ENCODE measurements at regions not wholly inside any gene's neighbourhood (a gene's known extent, or its start where the extent isn't known, plus 50 kb on each side); places are given as distances from the start of the nearest gene placed in this dataset.

- H3K79me2 ChIP-seq: no peaks in the 10 kb centered on the region
- TF ChIP-seq EZH2phosphoT487 (IDR thresholded peaks at IDR 0.05; ENCODE audit: low read depth, severe bottlenecking, unreplicated experiment) (no peak), EZH2 (IDR thresholded peaks at IDR 0.05; ENCODE audit: borderline replicate concordance) (no peak), CTCF (IDR thresholded peaks at IDR 0.05; ENCODE audit: poor library complexity) (no peak)
- H3K4me2 ChIP-seq: no peak overlapping the region
- no peaks in the 10 kb centered on the region for H3K36me3 ChIP-seq (replicated peaks; ENCODE audit: insufficient read depth, low read depth)
- H3K4me1 ChIP-seq (ENCODE audit: insufficient read depth): peaks cover 33% of the 10 kb centered on the region
- H4K20me1 ChIP-seq (ENCODE audit: insufficient read depth, poor library complexity, severe bottlenecking): no peaks in the 10 kb centered on the region
- no peaks in the 10 kb centered on the region for H3K9me3 ChIP-seq (ENCODE audit: low read depth)
- DNase-seq (ENCODE audit: low spot score): no peak
- no peak overlapping the region for H3K4me3 ChIP-seq
- H3K27me3 ChIP-seq: no peaks in the 10 kb centered on the region
- no peak overlapping the region for H2AFZ ChIP-seq
- WGBS (ENCODE audit: low lambda C conversion rate, missing lambda C conversion rate): over 99% methylated on average over 22 of the region's 34 CpGs
- no peaks in the 10 kb centered on the region for H3K9me2 ChIP-seq (replicated peaks; ENCODE audit: insufficient read depth)
- no peak overlapping the region for H3K27ac ChIP-seq
Observed at GRCh38 chr9:95729046-95729445, 146.4 kb upstream of the ERCC6L2 start.

- 89% methylated on average over 7 of the region's 7 CpGs for WGBS (ENCODE audit: low lambda C conversion rate, missing lambda C conversion rate)
- H3K36me3 ChIP-seq (replicated peaks; ENCODE audit: insufficient read depth, low read depth): no peaks in the 10 kb centered on the region
- no peak overlapping the region for H3K4me2 ChIP-seq
- H3K9me2 ChIP-seq (replicated peaks; ENCODE audit: insufficient read depth): no peaks in the 10 kb centered on the region
- H3K27ac ChIP-seq: no peak overlapping the region
- no peak overlapping the region for H2AFZ ChIP-seq
- no peak overlapping the region for H3K4me3 ChIP-seq
- no peaks in the 10 kb centered on the region for H3K9me3 ChIP-seq (ENCODE audit: low read depth)
- H3K4me1 ChIP-seq (ENCODE audit: insufficient read depth): peaks cover 32% of the 10 kb centered on the region
- H3K79me2 ChIP-seq: no peaks in the 10 kb centered on the region
- no peaks in the 10 kb centered on the region for H3K27me3 ChIP-seq
- no peaks in the 10 kb centered on the region for H4K20me1 ChIP-seq (ENCODE audit: insufficient read depth, poor library complexity, severe bottlenecking)
- TF ChIP-seq CTCF (IDR thresholded peaks at IDR 0.05; ENCODE audit: poor library complexity) (no peak), EZH2 (IDR thresholded peaks at IDR 0.05; ENCODE audit: borderline replicate concordance) (no peak)
- no peak for DNase-seq (ENCODE audit: low spot score)
Observed at GRCh38 chr9:95727947-95728520, 147.5 kb upstream of the ERCC6L2 start.

GRCh38 chr9:95726756-95727155 lies 148.7 kb upstream of the ERCC6L2 start:
- no peaks in the 10 kb centered on the region for H3K79me2 ChIP-seq
- H3K36me3 ChIP-seq (replicated peaks; ENCODE audit: insufficient read depth, low read depth): no peaks in the 10 kb centered on the region
- H3K9me3 ChIP-seq (ENCODE audit: low read depth): no peaks in the 10 kb centered on the region
- no peak overlapping the region for H2AFZ ChIP-seq
- DNase-seq (ENCODE audit: low spot score): peak; percentile 63
- H3K27me3 ChIP-seq: no peaks in the 10 kb centered on the region
- no peaks in the 10 kb centered on the region for H4K20me1 ChIP-seq (ENCODE audit: insufficient read depth, poor library complexity, severe bottlenecking)
- H3K9me2 ChIP-seq (replicated peaks; ENCODE audit: insufficient read depth): no peaks in the 10 kb centered on the region
- no peak overlapping the region for H3K27ac ChIP-seq
- WGBS (ENCODE audit: low lambda C conversion rate, missing lambda C conversion rate): 84% methylated on average over 2 of the region's 2 CpGs
- H3K4me1 ChIP-seq (ENCODE audit: insufficient read depth): peaks cover 28% of the 10 kb centered on the region
- TF ChIP-seq CTCF (IDR thresholded peaks at IDR 0.05; ENCODE audit: poor library complexity) (peak; percentile 61), EZH2phosphoT487 (IDR thresholded peaks at IDR 0.05; ENCODE audit: low read depth, severe bottlenecking, unreplicated experiment) (no peak)
- H3K4me2 ChIP-seq: no peak overlapping the region
- H3K4me3 ChIP-seq: no peak overlapping the region

GRCh38 chr9:95725045-95725444 lies 150.4 kb upstream of the ERCC6L2 start:
- Histone ChIP-seq H3K27ac (peak overlapping the region; percentile 60), H3K9me3 (ENCODE audit: low read depth) (no peaks in the 10 kb centered on the region), H3K4me1 (ENCODE audit: insufficient read depth) (peaks cover 31% of the 10 kb centered on the region), H3K4me2 (peak overlapping the region; percentile 45), H3K9me2 (replicated peaks; ENCODE audit: insufficient read depth) (no peaks in the 10 kb centered on the region), H3K4me3 (no peak overlapping the region), H2AFZ (no peak overlapping the region), H3K79me2 (no peaks in the 10 kb centered on the region), H4K20me1 (ENCODE audit: insufficient read depth, poor library complexity, severe bottlenecking) (no peaks in the 10 kb centered on the region), H3K36me3 (replicated peaks; ENCODE audit: insufficient read depth, low read depth) (no peaks in the 10 kb centered on the region), H3K27me3 (no peaks in the 10 kb centered on the region)
- peak; percentile 25 for DNase-seq (ENCODE audit: low spot score)
- TF ChIP-seq CTCF (IDR thresholded peaks at IDR 0.05; ENCODE audit: poor library complexity): no peak
- no peak for TF ChIP-seq EZH2 (IDR thresholded peaks at IDR 0.05; ENCODE audit: borderline replicate concordance)
- TF ChIP-seq EZH2phosphoT487 (IDR thresholded peaks at IDR 0.05; ENCODE audit: low read depth, severe bottlenecking, unreplicated experiment): no peak
- whole genome bisulfite sequencing (ENCODE audit: low lambda C conversion rate, missing lambda C conversion rate): 84% methylated on average over 4 of the region's 4 CpGs
